ENCODE measurements at regions not wholly inside any gene's neighbourhood (a gene's known extent, or its start where the extent isn't known, plus 50 kb on each side); places are given as distances from the start of the nearest gene placed in this dataset.

- TF ChIP-seq RAD21 (IDR thresholded peaks at IDR 0.05; ENCODE audit: low read depth) (no peak), CEBPB (IDR thresholded peaks at IDR 0.05) (no peak), EP300 (IDR thresholded peaks at IDR 0.05; ENCODE audit: borderline replicate concordance) (no peak), USF1 (IDR thresholded peaks at IDR 0.05) (no peak), TAF1 (IDR thresholded peaks at IDR 0.05; ENCODE audit: low read depth) (no peak), EGR1 (IDR thresholded peaks at IDR 0.05) (no peak), TEAD4 (IDR thresholded peaks at IDR 0.05) (no peak), TCF12 (IDR thresholded peaks at IDR 0.05; ENCODE audit: low read depth) (no peak)
- TF ChIP-seq, protein P1, sequence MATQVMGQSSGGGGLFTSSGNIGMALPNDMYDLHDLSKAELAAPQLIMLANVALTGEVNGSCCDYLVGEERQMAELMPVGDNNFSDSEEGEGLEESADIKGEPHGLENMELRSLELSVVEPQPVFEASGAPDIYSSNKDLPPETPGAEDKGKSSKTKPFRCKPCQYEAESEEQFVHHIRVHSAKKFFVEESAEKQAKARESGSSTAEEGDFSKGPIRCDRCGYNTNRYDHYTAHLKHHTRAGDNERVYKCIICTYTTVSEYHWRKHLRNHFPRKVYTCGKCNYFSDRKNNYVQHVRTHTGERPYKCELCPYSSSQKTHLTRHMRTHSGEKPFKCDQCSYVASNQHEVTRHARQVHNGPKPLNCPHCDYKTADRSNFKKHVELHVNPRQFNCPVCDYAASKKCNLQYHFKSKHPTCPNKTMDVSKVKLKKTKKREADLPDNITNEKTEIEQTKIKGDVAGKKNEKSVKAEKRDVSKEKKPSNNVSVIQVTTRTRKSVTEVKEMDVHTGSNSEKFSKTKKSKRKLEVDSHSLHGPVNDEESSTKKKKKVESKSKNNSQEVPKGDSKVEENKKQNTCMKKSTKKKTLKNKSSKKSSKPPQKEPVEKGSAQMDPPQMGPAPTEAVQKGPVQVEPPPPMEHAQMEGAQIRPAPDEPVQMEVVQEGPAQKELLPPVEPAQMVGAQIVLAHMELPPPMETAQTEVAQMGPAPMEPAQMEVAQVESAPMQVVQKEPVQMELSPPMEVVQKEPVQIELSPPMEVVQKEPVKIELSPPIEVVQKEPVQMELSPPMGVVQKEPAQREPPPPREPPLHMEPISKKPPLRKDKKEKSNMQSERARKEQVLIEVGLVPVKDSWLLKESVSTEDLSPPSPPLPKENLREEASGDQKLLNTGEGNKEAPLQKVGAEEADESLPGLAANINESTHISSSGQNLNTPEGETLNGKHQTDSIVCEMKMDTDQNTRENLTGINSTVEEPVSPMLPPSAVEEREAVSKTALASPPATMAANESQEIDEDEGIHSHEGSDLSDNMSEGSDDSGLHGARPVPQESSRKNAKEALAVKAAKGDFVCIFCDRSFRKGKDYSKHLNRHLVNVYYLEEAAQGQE (IDR thresholded peaks at IDR 0.05; ENCODE audit: low read depth) = no peak
- TF ChIP-seq, protein P2, sequence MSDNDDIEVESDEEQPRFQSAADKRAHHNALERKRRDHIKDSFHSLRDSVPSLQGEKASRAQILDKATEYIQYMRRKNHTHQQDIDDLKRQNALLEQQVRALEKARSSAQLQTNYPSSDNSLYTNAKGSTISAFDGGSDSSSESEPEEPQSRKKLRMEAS (IDR thresholded peaks at IDR 0.05) = no peak
Measured at GRCh38 chr7:88599528-88599927, 160.0 kb upstream of the ZNF804B start.
